ENCODE measurements at regions not wholly inside any gene's neighbourhood (a gene's known extent, or its start where the extent isn't known, plus 50 kb on each side); places are given as distances from the start of the nearest gene placed in this dataset.

- H3K4me3 ChIP-seq (ENCODE audit: low read depth in 1 of 2, low read length in 2 of 2) = no peak overlapping the region
- no peaks in the 10 kb centered on the region for H3K27me3 ChIP-seq (ENCODE audit: control insufficient read depth in 1 of 2, insufficient read depth in 2 of 2, low read length in 2 of 2)
- H3K9ac ChIP-seq (ENCODE audit: low read depth in 1 of 2, low read length in 2 of 2) = no peak overlapping the region
- no peak overlapping the region for H3K27ac ChIP-seq (ENCODE audit: low read depth, low read length)
- H3K4me1 ChIP-seq (ENCODE audit: control insufficient read depth in 1 of 2, insufficient read depth in 2 of 2, low read length in 2 of 2) = peaks cover 0 to 8% of the 10 kb centered on the region in 2 donors
- H3K9me3 ChIP-seq (ENCODE audit: control insufficient read depth in 1 of 2, low read length in 2 of 2) = no peaks in the 10 kb centered on the region
- no peaks in the 10 kb centered on the region for H3K36me3 ChIP-seq (ENCODE audit: control insufficient read depth in 1 of 2, insufficient read depth in 2 of 2, low read length in 2 of 2)
Observed at GRCh38 chr11:19368726-19369375, 128.1 kb upstream of the E2F8 start.

- Histone ChIP-seq H3K4me3 (ENCODE audit: low read depth in 1 of 2, low read length in 2 of 2) (no peak overlapping the region), H3K27ac (ENCODE audit: low read depth, low read length) (no peak overlapping the region), H3K9me3 (ENCODE audit: control insufficient read depth in 1 of 2, low read length in 2 of 2) (no peaks in the 10 kb centered on the region), H3K4me1 (ENCODE audit: control insufficient read depth in 1 of 2, insufficient read depth in 2 of 2, low read length in 2 of 2) (peaks cover 0 to 8% of the 10 kb centered on the region in 2 donors), H3K9ac (ENCODE audit: low read depth in 1 of 2, low read length in 2 of 2) (no peak overlapping the region), H3K27me3 (ENCODE audit: control insufficient read depth in 1 of 2, insufficient read depth in 2 of 2, low read length in 2 of 2) (no peaks in the 10 kb centered on the region), H3K36me3 (ENCODE audit: control insufficient read depth in 1 of 2, insufficient read depth in 2 of 2, low read length in 2 of 2) (no peaks in the 10 kb centered on the region)
Observed at GRCh38 chr11:19366992-19367709, 126.4 kb upstream of the E2F8 start.

GRCh38 chr11:19365743-19366410 lies 125.1 kb upstream of the E2F8 start:
- Histone ChIP-seq H3K36me3 (ENCODE audit: control insufficient read depth in 1 of 2, insufficient read depth in 2 of 2, low read length in 2 of 2) (no peaks in the 10 kb centered on the region), H3K4me1 (ENCODE audit: control insufficient read depth in 1 of 2, insufficient read depth in 2 of 2, low read length in 2 of 2) (peaks cover 0 to 8% of the 10 kb centered on the region in 2 donors), H3K27ac (ENCODE audit: low read depth, low read length) (no peak overlapping the region)

GRCh38 chr11:19359221-19360000 lies 118.7 kb upstream of the E2F8 start:
- H3K27ac ChIP-seq (ENCODE audit: low read depth, low read length) = no peak overlapping the region
- no peaks in the 10 kb centered on the region for H3K9me3 ChIP-seq (ENCODE audit: control insufficient read depth in 1 of 2, low read length in 2 of 2)
- H3K36me3 ChIP-seq (ENCODE audit: control insufficient read depth in 1 of 2, insufficient read depth in 2 of 2, low read length in 2 of 2) = no peaks in the 10 kb centered on the region
- peaks cover 0 to 12% of the 10 kb centered on the region in 2 donors for H3K27me3 ChIP-seq (ENCODE audit: control insufficient read depth in 1 of 2, insufficient read depth in 2 of 2, low read length in 2 of 2)
- H3K9ac ChIP-seq (ENCODE audit: low read depth in 1 of 2, low read length in 2 of 2) = no peak overlapping the region
- no peaks in the 10 kb centered on the region for H3K4me1 ChIP-seq (ENCODE audit: control insufficient read depth in 1 of 2, insufficient read depth in 2 of 2, low read length in 2 of 2)
- H3K4me3 ChIP-seq (ENCODE audit: low read depth in 1 of 2, low read length in 2 of 2) = no peak overlapping the region

More at GRCh38 chr11:19365743-19366410, 125.1 kb upstream of the E2F8 start:
- Histone ChIP-seq H3K27me3 (ENCODE audit: control insufficient read depth in 1 of 2, insufficient read depth in 2 of 2, low read length in 2 of 2) (peaks cover 0 to 4% of the 10 kb centered on the region in 2 donors), H3K9ac (ENCODE audit: low read depth in 1 of 2, low read length in 2 of 2) (no peak overlapping the region), H3K9me3 (ENCODE audit: control insufficient read depth in 1 of 2, low read length in 2 of 2) (no peaks in the 10 kb centered on the region), H3K4me3 (ENCODE audit: low read depth in 1 of 2, low read length in 2 of 2) (no peak overlapping the region)

- Histone ChIP-seq H3K27ac (ENCODE audit: low read depth, low read length) (no peak overlapping the region), H3K9me3 (ENCODE audit: control insufficient read depth in 1 of 2, low read length in 2 of 2) (no peaks in the 10 kb centered on the region), H3K9ac (ENCODE audit: low read depth in 1 of 2, low read length in 2 of 2) (no peak overlapping the region), H3K4me3 (ENCODE audit: low read depth in 1 of 2, low read length in 2 of 2) (no peak overlapping the region), H3K27me3 (ENCODE audit: control insufficient read depth in 1 of 2, insufficient read depth in 2 of 2, low read length in 2 of 2) (peaks cover 2 to 12% of the 10 kb centered on the region in 2 donors), H3K4me1 (ENCODE audit: control insufficient read depth in 1 of 2, insufficient read depth in 2 of 2, low read length in 2 of 2) (no peaks in the 10 kb centered on the region), H3K36me3 (ENCODE audit: control insufficient read depth in 1 of 2, insufficient read depth in 2 of 2, low read length in 2 of 2) (no peaks in the 10 kb centered on the region)
Observed at GRCh38 chr11:19357943-19358342, 117.2 kb upstream of the E2F8 start.

- Histone ChIP-seq H3K27ac (ENCODE audit: low read depth, low read length) (no peak overlapping the region), H3K4me3 (ENCODE audit: low read depth in 1 of 2, low read length in 2 of 2) (no peak overlapping the region), H3K36me3 (ENCODE audit: control insufficient read depth in 1 of 2, insufficient read depth in 2 of 2, low read length in 2 of 2) (no peaks in the 10 kb centered on the region), H3K27me3 (ENCODE audit: control insufficient read depth in 1 of 2, insufficient read depth in 2 of 2, low read length in 2 of 2) (peaks cover 5 to 12% of the 10 kb centered on the region in 2 donors), H3K9me3 (ENCODE audit: control insufficient read depth in 1 of 2, low read length in 2 of 2) (no peaks in the 10 kb centered on the region), H3K9ac (ENCODE audit: low read depth in 1 of 2, low read length in 2 of 2) (no peak overlapping the region), H3K4me1 (ENCODE audit: control insufficient read depth in 1 of 2, insufficient read depth in 2 of 2, low read length in 2 of 2) (no peaks in the 10 kb centered on the region)
Observed at GRCh38 chr11:19355601-19356000, 114.9 kb upstream of the E2F8 start.

GRCh38 chr11:19353287-19353850 lies 112.6 kb upstream of the E2F8 start:
- Histone ChIP-seq H3K9me3 (ENCODE audit: control insufficient read depth in 1 of 2, low read length in 2 of 2) (no peaks in the 10 kb centered on the region), H3K9ac (ENCODE audit: low read depth in 1 of 2, low read length in 2 of 2) (no peak overlapping the region), H3K27me3 (ENCODE audit: control insufficient read depth in 1 of 2, insufficient read depth in 2 of 2, low read length in 2 of 2) (peaks cover 7 to 19% of the 10 kb centered on the region in 2 donors), H3K4me3 (ENCODE audit: low read depth in 1 of 2, low read length in 2 of 2) (no peak overlapping the region), H3K27ac (ENCODE audit: low read depth, low read length) (no peak overlapping the region), H3K36me3 (ENCODE audit: control insufficient read depth in 1 of 2, insufficient read depth in 2 of 2, low read length in 2 of 2) (no peaks in the 10 kb centered on the region), H3K4me1 (ENCODE audit: control insufficient read depth in 1 of 2, insufficient read depth in 2 of 2, low read length in 2 of 2) (no peaks in the 10 kb centered on the region)

- Histone ChIP-seq H3K4me1 (ENCODE audit: control insufficient read depth in 1 of 2, insufficient read depth in 2 of 2, low read length in 2 of 2) (no peaks in the 10 kb centered on the region), H3K27me3 (ENCODE audit: control insufficient read depth in 1 of 2, insufficient read depth in 2 of 2, low read length in 2 of 2) (peaks cover 13 to 25% of the 10 kb centered on the region in 2 donors), H3K36me3 (ENCODE audit: control insufficient read depth in 1 of 2, insufficient read depth in 2 of 2, low read length in 2 of 2) (no peaks in the 10 kb centered on the region), H3K27ac (ENCODE audit: low read depth, low read length) (no peak overlapping the region), H3K9me3 (ENCODE audit: control insufficient read depth in 1 of 2, low read length in 2 of 2) (no peaks in the 10 kb centered on the region), H3K9ac (ENCODE audit: low read depth in 1 of 2, low read length in 2 of 2) (no peak overlapping the region), H3K4me3 (ENCODE audit: low read depth in 1 of 2, low read length in 2 of 2) (no peak overlapping the region)
Observed at GRCh38 chr11:19352771-19353160, 112.0 kb upstream of the E2F8 start.

GRCh38 chr11:19352072-19352770 lies 111.5 kb upstream of the E2F8 start:
- peaks cover 19 to 30% of the 10 kb centered on the region in 2 donors for H3K27me3 ChIP-seq (ENCODE audit: control insufficient read depth in 1 of 2, insufficient read depth in 2 of 2, low read length in 2 of 2)
- H3K4me1 ChIP-seq (ENCODE audit: control insufficient read depth in 1 of 2, insufficient read depth in 2 of 2, low read length in 2 of 2) = no peaks in the 10 kb centered on the region
- H3K9me3 ChIP-seq (ENCODE audit: control insufficient read depth in 1 of 2, low read length in 2 of 2) = no peaks in the 10 kb centered on the region

More at GRCh38 chr11:19352072-19352770, 111.5 kb upstream of the E2F8 start:
- Histone ChIP-seq H3K27ac (ENCODE audit: low read depth, low read length) (no peak overlapping the region), H3K36me3 (ENCODE audit: control insufficient read depth in 1 of 2, insufficient read depth in 2 of 2, low read length in 2 of 2) (no peaks in the 10 kb centered on the region), H3K4me3 (ENCODE audit: low read depth in 1 of 2, low read length in 2 of 2) (no peak overlapping the region), H3K9ac (ENCODE audit: low read depth in 1 of 2, low read length in 2 of 2) (no peak overlapping the region)

Measured in duodenal mucosa (tissue), 2 donors.